ENCODE measurements at regions not wholly inside any gene's neighbourhood (a gene's known extent, or its start where the extent isn't known, plus 50 kb on each side); places are given as distances from the start of the nearest gene placed in this dataset.
"Not testable (repeated sequence)": the region's sequence is repeated elsewhere in the genome, so short reads cannot be mapped to it uniquely, and the experiment has no call there.

GRCh38 chr4:187671521-187671920, 324.1 kb upstream of the ZFP42 start:
- H3K9ac ChIP-seq (replicated peaks in 1 of 4; ENCODE audit: extremely low read depth in 1 of 4, low read depth in 3 of 4, low read length in 3 of 4); H2BK120ac ChIP-seq (replicated peaks; ENCODE audit: low read depth, low read length); H3K23me2 ChIP-seq (ENCODE audit: low read depth, low read length); H4K8ac ChIP-seq (ENCODE audit: extremely low read depth, insufficient read depth, low read length); H3K4me3 ChIP-seq (ENCODE audit: extremely low read depth in 1 of 4, insufficient read depth in 2 of 4, low read depth in 3 of 4, low read length in 4 of 4); H4K20me1 ChIP-seq (replicated peaks in 1 of 2; ENCODE audit: control insufficient read depth in 1 of 2, insufficient read depth in 2 of 2, low read length in 2 of 2); H3K14ac ChIP-seq (ENCODE audit: insufficient read length); CTCF ChIA-PET (ENCODE audit: partially characterized antibody); FAIRE-seq; H4K5ac ChIP-seq (ENCODE audit: insufficient read length, low read depth, low read length); H3K4me1 ChIP-seq (replicated peaks in 1 of 4; ENCODE audit: control insufficient read depth in 3 of 4, insufficient read depth in 4 of 4, low read length in 3 of 4); H3K27ac ChIP-seq (ENCODE audit: low read depth, low read length); H3K4ac ChIP-seq (replicated peaks; ENCODE audit: insufficient read length, low read depth, low read length); H2BK5ac ChIP-seq (ENCODE audit: low read depth, low read length); H3K27me3 ChIP-seq (replicated peaks in 1 of 4; ENCODE audit: control insufficient read depth in 3 of 4, extremely low read depth in 1 of 4, insufficient read depth in 3 of 4, low read length in 3 of 4); H2BK20ac ChIP-seq (ENCODE audit: low read length); H2AK5ac ChIP-seq (ENCODE audit: low read depth, low read length); H4K91ac ChIP-seq (replicated peaks; ENCODE audit: insufficient read length, low read length); H2BK12ac ChIP-seq (ENCODE audit: low read depth, low read length); H3K18ac ChIP-seq (ENCODE audit: extremely low read depth, low read length); H3K79me1 ChIP-seq (ENCODE audit: low read depth, low read length); H3K36me3 ChIP-seq (ENCODE audit: control insufficient read depth in 2 of 4, insufficient read depth in 4 of 4, low read length in 3 of 4); H2BK15ac ChIP-seq (ENCODE audit: low read length); H3K56ac ChIP-seq (replicated peaks; ENCODE audit: insufficient read length, low read depth, low read length); DNase-seq (ENCODE audit: low read depth in 1 of 2, low spot score in 2 of 2); POLR2A ChIA-PET (ENCODE audit: partially characterized antibody); H2AFZ ChIP-seq (ENCODE audit: low read length); H3K23ac ChIP-seq (ENCODE audit: insufficient read length); H3K4me2 ChIP-seq (ENCODE audit: insufficient read depth in 1 of 2, low read depth in 2 of 2, low read length in 2 of 2); H3K79me2 ChIP-seq (ENCODE audit: control insufficient read depth in 1 of 2, insufficient read depth in 2 of 2, low read length in 2 of 2); H3K9me3 ChIP-seq (ENCODE audit: insufficient read depth in 2 of 2, low read depth in 1 of 2, low read length in 1 of 2): not testable (repeated sequence)
- 98% methylated on average over 9 of the region's 13 CpGs; no CpG with 5 or more reads in 1 of the 2 experiments for WGBS, 2 experiments (ENCODE audit: extremely low coverage in 1 of 2, insufficient coverage in 1 of 2, insufficient read length in 1 of 2, insufficient replicate concordance in 2 of 2, low coverage in 1 of 2, low lambda C conversion rate in 2 of 2, missing lambda C conversion rate in 1 of 2)

- H3K79me1 ChIP-seq (ENCODE audit: low read depth, low read length); H2BK15ac ChIP-seq (ENCODE audit: low read length); H3K79me2 ChIP-seq (ENCODE audit: control insufficient read depth in 1 of 2, insufficient read depth in 2 of 2, low read length in 2 of 2); H3K23ac ChIP-seq (ENCODE audit: insufficient read length); H3K18ac ChIP-seq (ENCODE audit: extremely low read depth, low read length); H2BK120ac ChIP-seq (replicated peaks; ENCODE audit: low read depth, low read length); POLR2A ChIA-PET (ENCODE audit: partially characterized antibody); H3K4me3 ChIP-seq (ENCODE audit: extremely low read depth in 1 of 4, insufficient read depth in 2 of 4, low read depth in 3 of 4, low read length in 4 of 4); H3K4me1 ChIP-seq (replicated peaks in 1 of 4; ENCODE audit: control insufficient read depth in 3 of 4, insufficient read depth in 4 of 4, low read length in 3 of 4); H3K23me2 ChIP-seq (ENCODE audit: low read depth, low read length); H4K5ac ChIP-seq (ENCODE audit: insufficient read length, low read depth, low read length); H3K4ac ChIP-seq (replicated peaks; ENCODE audit: insufficient read length, low read depth, low read length); DNase-seq (ENCODE audit: low read depth in 1 of 2, low spot score in 2 of 2); H4K20me1 ChIP-seq (replicated peaks in 1 of 2; ENCODE audit: control insufficient read depth in 1 of 2, insufficient read depth in 2 of 2, low read length in 2 of 2); H2AK5ac ChIP-seq (ENCODE audit: low read depth, low read length); H3K4me2 ChIP-seq (ENCODE audit: insufficient read depth in 1 of 2, low read depth in 2 of 2, low read length in 2 of 2); CTCF ChIA-PET (ENCODE audit: partially characterized antibody); H3K56ac ChIP-seq (replicated peaks; ENCODE audit: insufficient read length, low read depth, low read length); H3K9ac ChIP-seq (replicated peaks in 1 of 4; ENCODE audit: extremely low read depth in 1 of 4, low read depth in 3 of 4, low read length in 3 of 4); H3K36me3 ChIP-seq (ENCODE audit: control insufficient read depth in 2 of 4, insufficient read depth in 4 of 4, low read length in 3 of 4); H2AFZ ChIP-seq (ENCODE audit: low read length); H4K91ac ChIP-seq (replicated peaks; ENCODE audit: insufficient read length, low read length); H3K14ac ChIP-seq (ENCODE audit: insufficient read length); H3K27me3 ChIP-seq (replicated peaks in 1 of 4; ENCODE audit: control insufficient read depth in 3 of 4, extremely low read depth in 1 of 4, insufficient read depth in 3 of 4, low read length in 3 of 4); H3K9me3 ChIP-seq (ENCODE audit: insufficient read depth in 2 of 2, low read depth in 1 of 2, low read length in 1 of 2); H2BK12ac ChIP-seq (ENCODE audit: low read depth, low read length); H4K8ac ChIP-seq (ENCODE audit: extremely low read depth, insufficient read depth, low read length); H2BK5ac ChIP-seq (ENCODE audit: low read depth, low read length); H2BK20ac ChIP-seq (ENCODE audit: low read length); FAIRE-seq; H3K27ac ChIP-seq (ENCODE audit: low read depth, low read length): not testable (repeated sequence)
- WGBS, 2 experiments (ENCODE audit: extremely low coverage in 1 of 2, insufficient coverage in 1 of 2, insufficient read length in 1 of 2, insufficient replicate concordance in 2 of 2, low coverage in 1 of 2, low lambda C conversion rate in 2 of 2, missing lambda C conversion rate in 1 of 2): 97% methylated on average over 7 of the region's 12 CpGs; no CpG with 5 or more reads in 1 of the 2 experiments
Measured at GRCh38 chr4:187671958-187672357, 323.6 kb upstream of the ZFP42 start.

All from H1 (cell line).